Anterior cingulate cortex (tissue), 58 donors: ENCODE measurements at regions not wholly inside any gene's neighbourhood (a gene's known extent, or its start where the extent isn't known, plus 50 kb on each side); places are given as distances from the start of the nearest gene placed in this dataset.
"Not testable (repeated sequence)": the region's sequence is repeated elsewhere in the genome, so short reads cannot be mapped to it uniquely, and the experiment has no call there.

Experiments
- DNase-seq, 58 donors: peaks; one replicate each; lab custom pipeline; 2025; lab: John Stamatoyannopoulos, UW

DNA sequence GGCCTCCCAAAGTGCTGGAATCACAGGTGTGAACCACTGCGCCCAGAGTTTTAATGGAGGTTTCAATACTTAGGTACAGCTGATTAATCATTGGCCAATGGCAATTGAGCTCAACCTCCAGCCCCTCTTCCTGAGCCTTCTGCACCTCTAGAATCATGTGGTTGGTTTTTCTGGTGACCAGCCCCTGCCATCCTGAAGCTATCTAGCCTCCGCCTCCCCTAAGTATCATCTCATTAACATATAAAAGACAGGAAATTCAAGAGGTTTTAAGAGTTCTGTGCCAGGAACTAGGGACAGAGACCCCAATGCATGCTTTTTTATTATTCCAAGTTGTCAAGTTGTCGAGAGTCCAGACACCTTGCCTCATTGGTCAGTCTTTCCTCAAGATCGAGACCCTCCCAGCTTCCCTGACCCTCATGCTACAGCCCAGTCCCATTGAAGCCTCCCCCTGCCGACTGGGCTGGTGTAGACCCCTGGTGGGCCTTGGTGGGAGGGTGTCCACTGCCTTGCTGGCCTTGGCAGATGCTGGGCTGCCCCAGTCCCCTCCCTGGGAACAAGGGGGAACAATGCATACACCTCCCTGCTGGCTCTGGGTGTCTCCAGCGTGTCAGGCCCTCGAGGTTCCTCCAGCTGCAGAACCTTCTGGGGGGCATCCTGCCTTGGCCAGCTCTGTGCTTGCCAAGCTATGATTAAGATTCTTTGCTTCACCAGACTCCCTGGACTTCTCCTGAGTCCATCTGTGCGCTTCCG lies 148.0 kb downstream of the CTTN start:
- DNase-seq: no peak

DNA sequence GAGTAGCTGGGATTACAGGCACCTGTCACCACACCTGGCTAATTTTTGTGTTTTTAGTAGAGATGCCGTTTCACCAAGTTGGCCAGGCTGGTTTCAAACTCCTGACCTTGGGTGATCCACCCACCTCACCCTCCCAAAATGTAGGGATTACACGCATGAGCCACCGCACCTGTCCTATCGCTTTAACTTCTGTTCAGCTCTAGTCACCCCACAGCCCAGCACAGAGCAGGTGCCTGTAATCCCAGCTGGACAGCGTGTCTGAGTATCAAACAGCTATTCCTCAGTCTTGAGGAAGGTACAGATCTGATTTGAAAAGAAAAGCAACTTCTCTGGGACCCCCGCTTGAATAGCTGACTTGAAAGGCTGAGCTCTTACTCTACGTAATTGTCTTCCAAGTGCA lies 149.1 kb downstream of the CTTN start:
- no peak for DNase-seq

DNA sequence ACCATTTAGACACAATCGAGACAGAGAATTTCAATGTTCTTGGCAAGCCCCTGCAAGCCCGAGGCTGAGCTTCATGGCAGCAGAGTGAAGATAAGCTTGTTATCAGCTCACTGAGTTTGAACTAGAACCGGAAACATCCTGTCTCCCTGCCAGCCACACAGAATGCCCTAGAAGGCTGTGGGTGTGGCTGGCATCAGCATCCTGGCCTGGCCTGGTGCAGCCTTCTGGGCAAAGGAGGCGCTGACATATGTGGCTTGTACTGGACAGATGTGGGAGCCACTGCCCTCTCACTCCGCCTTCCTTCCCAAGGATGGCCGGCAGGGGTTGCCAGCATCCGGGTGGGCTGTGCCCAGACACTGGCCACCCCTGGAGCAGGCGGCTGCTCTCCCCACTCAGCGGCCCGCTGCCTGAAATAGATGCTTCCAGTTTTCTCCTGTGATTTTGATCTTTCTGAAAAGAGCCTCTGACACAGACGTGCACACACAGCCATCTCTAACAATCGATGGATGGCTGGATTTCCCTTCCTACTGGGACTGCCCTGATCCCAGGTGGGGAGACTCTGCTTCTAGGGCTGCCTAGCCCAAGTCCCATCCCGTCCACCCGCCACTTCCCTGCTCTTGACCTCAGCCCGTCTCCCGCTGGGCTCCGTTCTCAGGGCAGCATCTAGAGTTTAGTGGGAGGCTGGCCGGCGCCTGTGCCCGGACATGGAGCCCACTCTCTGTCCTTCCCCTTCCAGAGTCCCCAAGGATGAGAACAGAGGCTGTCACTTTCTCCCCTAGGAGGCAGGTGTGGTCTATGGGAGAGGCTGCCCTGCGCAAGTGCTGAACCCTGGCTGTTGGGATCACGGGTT lies 149.7 kb downstream of the CTTN start:
- no peak for DNase-seq

DNA sequence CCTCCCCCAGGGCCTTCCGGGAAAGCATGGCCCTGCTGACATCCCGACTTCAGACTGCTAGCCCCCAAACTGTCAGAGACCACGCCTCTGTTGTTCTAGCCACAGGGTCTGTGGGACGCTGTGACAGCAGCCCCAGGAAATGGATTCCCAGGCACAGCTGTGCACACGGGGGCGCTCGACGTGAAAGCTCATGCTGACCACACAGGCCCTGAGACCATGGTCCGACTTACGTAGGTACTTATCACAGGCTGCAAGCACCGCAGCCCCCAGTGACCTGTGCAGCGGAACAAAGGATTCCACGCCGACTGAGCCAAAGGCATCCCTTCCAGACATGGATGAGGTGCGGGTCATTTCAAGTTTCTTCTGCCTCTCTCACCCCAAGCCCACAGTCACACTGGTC lies 150.6 kb downstream of the CTTN start:
- DNase-seq: no peak

DNA sequence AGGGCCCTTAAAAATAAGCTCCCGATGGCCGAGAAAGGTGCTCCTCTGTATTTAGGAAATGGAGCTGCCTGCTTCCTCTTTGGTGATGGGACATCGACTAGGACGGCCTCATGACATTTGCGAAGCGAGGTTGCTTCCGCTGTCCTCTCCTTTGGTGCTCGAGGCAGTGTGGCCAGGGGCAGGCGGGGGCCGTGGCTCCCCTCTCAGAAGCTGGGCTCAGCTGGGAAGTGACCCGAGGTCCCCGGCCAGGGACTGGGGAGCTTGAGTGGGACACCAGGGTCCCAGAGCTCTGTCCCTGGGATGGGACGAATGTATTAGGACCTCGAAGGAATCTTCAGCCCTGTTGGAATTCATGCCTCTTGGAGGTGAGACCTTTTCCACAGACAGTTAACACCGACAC lies 151.1 kb downstream of the CTTN start:
- DNase-seq: no peak

DNA sequence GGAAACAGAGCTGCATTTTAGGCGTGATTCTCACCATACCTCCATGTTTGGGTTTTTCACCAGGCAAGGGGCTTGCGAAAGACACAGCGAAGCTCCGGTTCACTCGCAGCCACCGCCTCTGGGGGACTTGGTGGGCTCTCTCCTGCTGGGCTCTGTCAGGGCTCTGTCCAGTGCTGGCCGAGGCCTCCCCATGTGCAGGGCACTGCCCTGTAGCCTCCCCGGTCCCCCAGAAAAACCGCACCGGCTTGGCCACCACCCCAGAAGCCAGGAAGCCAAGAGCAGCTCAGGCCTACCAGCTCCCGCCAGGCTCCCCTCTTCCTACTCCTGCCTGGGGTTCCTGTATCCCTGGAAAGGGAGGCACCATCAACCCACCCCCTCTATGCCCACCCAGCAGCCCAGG lies 151.5 kb downstream of the CTTN start:
- DNase-seq: no peak

DNA sequence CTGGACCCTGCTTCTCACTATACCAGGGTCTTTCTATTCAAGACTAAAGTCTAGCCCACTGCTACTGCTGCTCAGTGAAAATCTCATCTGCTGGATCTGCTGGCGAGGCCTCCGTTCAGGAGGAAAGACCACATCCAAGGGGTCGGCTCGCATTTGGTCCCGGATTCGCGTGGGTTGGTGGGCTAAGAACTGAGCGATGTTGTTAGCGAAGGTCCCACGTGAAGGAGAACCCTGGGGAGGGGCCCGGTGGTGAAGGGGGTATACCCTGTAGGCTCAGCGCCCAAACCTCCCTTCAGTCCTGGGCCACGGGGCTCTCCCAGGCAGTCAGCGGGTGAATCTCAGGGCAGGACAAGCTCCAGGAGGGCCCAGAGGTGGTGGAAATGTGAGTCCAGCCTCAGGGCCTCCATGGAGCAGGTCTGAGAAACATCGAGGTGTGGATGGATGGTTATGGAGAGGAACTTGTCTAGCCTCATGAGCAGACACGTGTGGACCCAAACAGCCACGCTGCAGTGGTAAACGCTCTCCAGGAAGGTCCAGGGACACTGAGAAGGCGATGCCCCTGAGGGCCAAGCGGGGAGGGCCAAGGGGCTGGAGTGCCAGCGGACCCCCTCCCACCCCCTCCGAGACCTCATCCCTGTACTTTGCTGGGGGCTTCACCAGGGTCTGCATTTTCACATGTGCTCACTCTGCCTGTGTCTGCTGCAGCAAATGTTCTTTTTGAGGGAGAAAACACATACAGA lies 152.3 kb downstream of the CTTN start:
- DNase-seq: no peak

DNA sequence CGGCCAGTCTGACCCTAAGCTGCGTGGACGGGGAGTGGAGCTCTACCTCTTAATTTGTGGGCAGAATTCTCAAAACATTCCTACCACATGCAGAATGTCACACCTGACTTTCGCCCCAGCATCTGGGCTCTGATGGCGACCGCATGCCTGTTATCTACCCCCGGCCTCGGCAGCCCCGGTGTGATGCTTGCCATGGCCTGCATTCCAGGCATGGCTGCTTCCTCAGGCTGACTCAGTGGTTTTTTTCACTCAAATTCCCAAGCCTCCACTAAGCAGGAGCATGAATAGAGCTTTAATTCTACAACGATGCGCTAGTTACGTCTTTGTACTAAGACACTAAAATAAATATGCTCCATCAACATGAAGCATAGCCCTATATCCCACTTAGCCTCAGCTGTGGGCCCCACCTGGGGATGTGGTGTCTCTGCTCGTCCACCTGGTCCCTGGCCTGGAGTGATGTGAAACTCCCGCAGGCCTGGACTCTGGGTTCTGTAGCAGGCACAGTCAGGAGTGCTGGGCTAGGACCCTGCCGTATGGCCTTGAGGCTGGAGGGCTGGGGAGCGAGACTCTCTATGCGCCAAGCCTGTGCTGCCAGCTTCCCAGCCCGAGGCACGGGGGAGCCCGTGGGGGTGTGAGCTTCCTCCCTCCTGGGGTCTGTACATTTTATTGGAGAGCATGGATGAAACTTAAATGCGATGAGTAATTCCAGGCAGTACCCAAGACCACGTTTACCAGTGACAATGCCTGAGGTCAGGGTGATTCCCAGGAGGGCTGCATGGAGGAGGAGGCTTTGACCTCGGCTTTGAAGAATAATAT lies 153.2 kb downstream of the CTTN start:
- no peak for DNase-seq

DNA sequence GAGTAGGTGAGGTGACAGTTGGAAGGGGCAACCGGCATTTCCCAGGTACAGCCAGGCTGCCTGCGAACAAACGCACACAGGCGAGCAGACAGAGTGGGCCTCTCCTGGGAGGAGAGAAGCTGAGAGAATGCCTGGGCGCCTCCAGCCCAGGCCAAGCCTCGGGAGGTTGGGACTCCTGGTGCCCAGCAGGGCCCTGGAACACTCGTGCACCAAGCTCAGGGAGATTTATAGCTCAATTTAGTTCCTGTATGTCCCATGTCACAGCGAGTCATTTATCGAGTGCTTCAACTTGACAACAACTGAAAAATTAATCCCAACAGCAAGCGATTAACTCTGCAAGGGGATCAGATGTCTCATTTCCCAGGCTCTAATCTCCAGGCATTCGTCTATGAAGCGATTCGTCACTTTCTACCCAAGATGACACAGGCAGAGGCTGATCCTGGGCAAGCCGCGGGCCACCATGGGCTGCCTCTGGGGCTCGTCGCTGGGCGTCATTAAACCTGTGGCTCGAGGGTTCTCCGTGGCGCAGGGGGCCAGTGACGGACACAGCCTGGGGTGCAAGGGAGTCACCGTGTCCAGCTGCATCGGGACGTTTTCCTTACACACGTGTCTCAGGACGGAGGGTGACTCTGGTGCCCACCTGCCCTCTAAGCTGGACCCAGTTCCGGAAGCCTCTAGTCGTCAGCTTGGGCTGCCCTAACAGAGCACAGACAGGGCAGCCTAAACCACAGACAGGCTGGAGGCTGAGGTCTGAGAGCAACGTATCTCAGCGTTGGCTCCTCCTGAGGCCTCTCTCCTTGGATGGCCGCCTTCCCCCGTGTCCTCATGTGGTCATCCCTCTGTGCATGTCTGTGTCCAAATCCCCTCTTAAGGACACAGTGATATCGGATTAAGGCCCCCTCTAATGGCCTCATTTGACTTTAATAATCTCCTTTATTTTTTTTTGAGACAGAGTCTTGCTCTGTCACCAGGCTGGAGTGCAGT lies 154.1 kb downstream of the CTTN start:
- DNase-seq: no peak

DNA sequence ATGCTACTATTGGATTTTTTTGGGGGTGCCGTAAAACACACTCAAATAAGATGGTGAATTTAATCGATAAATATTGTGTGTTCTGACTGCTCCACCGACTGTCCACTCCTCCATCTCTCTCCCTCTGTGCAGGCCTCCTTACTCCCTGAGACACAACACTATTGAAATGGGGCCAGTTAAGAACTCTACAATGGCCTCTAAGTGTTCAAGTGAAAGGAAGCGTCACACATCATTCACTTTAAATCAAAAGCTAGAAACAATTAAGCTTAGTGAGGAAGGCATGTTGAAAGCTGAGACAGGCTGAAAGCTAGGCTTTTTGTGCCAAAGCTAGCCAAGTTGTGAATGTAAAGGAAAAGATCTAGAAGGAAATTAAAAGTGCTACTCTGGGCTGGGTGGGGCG lies 156.7 kb downstream of the CTTN start:
- no peak for DNase-seq

DNA sequence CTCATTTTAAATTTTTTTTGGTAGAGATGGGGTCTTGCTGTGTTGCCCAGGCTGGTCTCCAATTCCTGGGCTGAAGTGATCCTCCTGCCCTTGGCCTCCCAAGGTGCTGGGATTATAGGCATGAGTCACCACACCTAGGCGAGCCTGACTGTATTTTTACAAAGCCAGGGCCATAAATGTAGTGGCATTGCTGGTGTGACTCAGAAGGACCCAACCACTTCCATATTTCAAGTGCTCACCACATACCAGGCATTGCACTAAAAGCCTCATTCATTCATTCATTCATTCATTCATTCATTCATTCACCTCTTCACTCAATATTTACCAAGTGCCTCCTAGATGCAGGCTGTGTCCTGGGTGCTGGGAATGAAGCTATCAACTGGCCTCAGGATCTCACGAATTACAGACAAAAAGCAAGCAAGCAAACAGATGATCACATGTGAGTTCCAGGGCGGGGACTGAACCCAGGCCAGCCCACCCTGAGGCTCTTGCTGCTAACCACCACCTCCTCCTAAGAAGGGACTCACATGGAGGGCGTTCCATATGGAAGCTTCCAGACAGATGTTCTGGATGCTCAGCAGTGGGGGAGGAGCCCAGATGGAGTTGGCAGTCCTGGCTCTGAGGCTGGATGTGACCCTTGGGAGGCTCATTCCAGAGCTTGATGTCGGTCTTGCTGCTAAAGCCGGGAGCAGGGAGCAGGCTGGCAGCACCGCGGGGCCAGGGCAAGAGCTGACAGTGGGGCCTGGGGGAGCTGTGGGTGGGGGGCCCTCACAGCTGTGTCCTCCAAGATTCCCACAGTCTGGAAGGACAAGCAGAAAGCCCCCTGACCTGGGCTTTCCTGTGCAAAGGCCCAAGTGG lies 158.8 kb downstream of the CTTN start:
- no peak for DNase-seq

DNA sequence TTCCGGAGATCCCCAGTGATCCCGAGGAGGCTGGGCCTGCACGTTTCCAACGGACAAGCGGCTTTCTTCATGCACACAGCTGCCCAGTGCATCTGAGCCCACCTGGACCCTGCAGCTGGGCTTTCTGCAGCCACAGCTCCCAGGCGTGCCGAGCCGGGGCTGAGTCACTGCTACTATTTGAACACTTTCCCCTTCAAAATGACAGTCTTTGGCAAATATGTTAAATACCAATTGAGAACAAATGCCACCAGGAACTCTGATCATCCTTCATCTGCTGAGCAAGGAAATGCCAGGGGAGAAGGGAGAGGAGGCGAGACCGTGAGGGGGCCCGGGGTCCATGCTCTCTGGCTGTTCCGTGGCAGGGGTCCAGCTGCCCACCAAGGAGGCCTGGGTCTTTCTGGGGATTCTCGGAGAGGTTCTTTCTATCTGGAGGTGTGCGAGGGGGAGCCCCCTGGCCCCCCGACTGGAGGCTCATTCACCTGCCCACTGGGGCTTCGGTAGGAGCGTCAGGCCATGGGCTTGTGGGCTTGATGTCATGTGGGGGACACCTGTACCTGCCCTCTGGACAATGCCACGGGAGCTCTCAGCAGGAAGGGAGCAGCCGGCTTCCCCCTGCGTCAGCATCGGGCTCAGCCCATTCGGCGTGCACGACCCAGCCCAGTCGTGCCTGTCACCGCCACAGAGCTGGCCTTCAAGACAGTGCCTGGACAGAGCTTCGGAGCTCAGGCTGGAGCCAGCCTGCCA lies 159.6 kb downstream of the CTTN start:
- peak in 3 of 58 donors; percentile 7 to 32 (median 12) for DNase-seq

DNA sequence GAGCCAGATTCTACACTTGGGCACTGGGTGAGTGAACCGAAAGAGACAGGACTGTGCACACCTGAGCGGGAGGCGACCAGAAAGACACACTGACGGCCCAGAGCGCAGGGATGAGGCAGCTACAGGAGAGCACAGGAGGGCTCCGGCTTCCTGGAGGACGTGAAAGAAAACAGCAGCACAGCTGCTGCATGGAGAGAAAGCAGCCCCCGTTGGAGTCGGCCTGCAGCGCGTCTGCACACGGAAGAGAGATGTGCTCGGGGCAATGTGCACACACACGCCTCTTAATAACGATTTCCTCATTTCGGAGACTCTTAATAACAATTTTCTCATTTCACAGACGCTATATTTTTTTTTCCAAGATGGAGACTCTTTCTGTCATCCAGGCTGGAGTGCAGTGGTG lies 160.4 kb downstream of the CTTN start:
- no peak for DNase-seq

DNA sequence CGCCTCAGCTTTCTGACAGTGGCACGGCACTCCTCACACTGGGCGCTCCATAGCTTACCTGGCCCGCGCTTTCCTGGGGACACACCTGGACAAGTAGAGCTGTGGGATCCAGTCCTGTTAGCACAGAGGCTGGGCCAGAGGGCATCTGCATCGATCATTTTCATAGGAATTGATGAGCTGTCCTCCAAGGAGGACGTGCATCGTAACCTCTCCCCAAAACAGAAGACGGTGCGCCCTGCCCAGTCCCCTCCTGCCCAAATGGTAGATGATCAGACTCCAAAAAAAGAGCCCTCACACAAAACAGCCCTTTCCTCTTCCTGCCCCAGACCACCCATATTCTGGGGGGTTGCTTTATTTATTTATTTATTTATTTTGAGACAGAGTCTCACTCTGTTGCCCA lies 161.2 kb downstream of the CTTN start:
- no peak for DNase-seq

DNA sequence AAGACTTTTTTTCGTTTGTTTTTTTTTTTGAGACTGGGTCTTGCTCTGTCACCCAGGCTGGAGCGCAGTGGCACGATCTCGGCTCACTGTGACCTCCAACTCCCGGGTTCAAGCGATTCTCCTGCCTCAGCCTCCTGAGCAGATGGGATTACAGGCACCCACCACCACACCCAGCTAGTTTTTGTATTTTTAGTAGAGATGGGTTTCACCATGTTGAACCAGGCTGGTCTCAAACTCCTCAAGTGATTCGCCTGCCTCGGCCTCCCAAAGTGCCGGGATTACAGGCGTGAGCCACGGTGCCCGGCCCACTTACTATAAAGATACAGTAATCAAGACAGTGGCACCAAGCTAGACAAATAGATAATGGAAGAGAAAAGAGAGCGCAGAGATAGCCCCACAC lies 162.3 kb downstream of the CTTN start:
- not testable (repeated sequence) for DNase-seq

DNA sequence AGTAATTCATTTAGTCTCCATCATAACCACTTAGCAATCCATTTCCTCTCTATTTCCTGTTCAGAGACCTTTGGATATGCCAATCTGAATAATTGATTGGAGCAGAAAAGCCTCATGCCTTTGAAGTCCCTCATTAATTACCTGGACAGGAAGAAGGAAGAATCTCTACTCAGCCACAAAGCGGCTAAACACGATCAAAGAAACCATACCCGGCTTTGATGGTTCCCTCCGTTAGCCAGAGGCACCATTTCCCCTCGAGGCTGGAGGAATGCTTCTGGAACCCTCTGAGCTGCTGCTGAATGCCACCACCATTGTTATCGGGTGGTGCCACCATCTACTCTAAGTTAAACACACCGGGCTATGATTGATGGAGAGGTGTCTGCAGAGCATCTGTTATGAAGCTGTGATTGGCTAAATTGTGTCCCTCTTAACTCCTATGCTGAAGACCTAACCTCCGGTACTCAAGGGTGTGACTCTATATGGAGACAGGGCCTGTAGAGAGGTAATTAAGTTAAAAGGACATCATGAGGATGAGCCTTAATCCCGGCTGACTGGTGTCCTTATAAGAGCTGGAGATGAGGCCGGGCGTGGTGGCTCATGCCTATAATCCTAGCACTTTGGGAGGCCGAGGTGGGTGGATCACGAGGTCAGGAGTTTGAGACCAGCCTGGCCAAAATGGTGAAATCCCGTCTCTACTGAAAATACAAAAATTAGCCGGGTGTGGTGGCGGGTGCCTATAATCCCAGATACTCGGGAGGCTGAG lies 168.6 kb downstream of the CTTN start:
- DNase-seq: no peak

DNA sequence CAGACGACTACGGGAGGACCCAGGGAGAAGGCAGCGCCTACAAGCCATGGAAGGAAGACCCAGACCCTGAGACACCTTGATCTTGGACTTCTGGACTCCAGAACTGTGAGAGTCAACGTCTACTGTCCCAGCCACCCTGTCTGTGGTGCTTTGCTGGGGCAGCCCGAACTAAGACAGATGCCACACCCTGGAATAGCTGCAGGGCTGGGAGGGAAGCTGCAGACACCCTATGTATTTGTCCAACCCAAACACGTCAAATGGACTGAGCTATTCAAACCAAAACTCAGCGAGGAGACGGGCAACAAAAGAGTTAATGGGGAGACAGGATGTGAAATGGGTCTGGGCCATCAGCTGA lies 169.3 kb downstream of the CTTN start:
- DNase-seq: no peak
